ENCODE measurements at regions not wholly inside any gene's neighbourhood (a gene's known extent, or its start where the extent isn't known, plus 50 kb on each side); places are given as distances from the start of the nearest gene placed in this dataset.

DNA sequence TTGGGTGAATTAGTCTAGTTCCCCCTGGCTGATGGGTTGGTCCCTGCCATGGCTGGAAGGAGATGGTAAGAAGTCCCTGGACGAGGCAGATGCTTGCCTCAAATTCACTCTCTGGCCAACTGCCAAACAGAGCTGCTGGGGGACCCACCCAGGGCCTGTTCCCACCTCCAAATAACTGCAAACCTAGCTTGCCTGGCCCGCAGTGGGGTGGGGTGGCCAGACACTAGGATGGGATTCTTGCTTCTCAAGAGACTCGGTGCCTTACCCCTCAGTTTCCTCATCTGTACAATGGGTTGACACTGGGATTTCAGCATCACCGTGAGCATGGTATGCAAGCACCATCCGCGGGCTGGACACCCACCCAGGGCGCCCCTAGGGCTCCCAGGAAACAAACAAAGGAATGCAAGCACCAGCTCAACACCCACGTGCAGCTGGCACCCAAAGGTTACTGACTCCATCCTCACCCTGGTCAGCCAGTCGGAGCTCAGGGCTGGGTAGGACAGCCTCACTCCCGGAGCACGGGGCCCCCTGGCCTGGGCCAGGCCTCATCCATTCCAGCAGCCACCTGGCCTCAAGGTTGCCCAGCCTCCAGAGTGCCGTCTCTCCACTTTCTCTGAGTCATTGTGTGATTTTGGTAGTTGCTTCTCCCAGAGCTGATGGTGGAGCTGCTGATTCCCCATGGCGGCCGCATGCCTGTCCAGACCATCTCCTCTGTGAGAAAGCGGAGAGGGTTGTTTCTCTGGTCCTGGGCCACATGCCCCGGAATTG lies 205.2 kb upstream of the RTL1 start:
- Histone ChIP-seq H3K27ac (no peak overlapping the region), H3K9me3 (no peaks in the 10 kb centered on the region), H3K27me3 (ENCODE audit: low read depth) (no peaks in the 10 kb centered on the region), H3K36me3 (no peaks in the 10 kb centered on the region), H3K4me3 (no peak overlapping the region), H3K4me1 (no peaks in the 10 kb centered on the region)
- TF ChIP-seq, protein P1, sequence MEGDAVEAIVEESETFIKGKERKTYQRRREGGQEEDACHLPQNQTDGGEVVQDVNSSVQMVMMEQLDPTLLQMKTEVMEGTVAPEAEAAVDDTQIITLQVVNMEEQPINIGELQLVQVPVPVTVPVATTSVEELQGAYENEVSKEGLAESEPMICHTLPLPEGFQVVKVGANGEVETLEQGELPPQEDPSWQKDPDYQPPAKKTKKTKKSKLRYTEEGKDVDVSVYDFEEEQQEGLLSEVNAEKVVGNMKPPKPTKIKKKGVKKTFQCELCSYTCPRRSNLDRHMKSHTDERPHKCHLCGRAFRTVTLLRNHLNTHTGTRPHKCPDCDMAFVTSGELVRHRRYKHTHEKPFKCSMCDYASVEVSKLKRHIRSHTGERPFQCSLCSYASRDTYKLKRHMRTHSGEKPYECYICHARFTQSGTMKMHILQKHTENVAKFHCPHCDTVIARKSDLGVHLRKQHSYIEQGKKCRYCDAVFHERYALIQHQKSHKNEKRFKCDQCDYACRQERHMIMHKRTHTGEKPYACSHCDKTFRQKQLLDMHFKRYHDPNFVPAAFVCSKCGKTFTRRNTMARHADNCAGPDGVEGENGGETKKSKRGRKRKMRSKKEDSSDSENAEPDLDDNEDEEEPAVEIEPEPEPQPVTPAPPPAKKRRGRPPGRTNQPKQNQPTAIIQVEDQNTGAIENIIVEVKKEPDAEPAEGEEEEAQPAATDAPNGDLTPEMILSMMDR (IDR thresholded peaks at IDR 0.05) = no peak
- ATAC-seq (no peak), DNase-seq (no peak)
- intact Hi-C loops (cut with DNase I) = no loop called here

DNA sequence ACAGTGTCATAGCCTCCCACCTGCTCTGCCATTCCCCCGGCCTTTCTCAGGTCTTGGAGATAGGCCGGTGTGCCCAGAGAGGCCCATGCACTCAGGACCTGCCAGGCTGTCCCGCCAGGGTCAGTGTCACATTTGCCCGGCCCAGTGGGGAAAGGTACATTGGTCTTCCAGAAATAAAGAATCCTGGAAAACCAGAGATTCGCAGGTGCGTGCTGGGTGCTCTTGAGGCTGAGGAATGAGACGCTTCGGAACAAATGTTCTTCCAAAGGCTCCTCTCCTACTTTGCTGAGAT lies 205.8 kb upstream of the RTL1 start:
- DNase-seq (no peak), ATAC-seq (no peak)
- intact Hi-C loops (cut with DNase I) = no loop called here
- no peak overlapping the region for H3K4me3 ChIP-seq
- H3K27me3 ChIP-seq (ENCODE audit: low read depth) = no peaks in the 10 kb centered on the region
- no peaks in the 10 kb centered on the region for H3K4me1 ChIP-seq
- no peaks in the 10 kb centered on the region for H3K36me3 ChIP-seq
- no peaks in the 10 kb centered on the region for H3K9me3 ChIP-seq
- TF ChIP-seq, protein P1 (IDR thresholded peaks at IDR 0.05) = no peak
- no peak overlapping the region for H3K27ac ChIP-seq

DNA sequence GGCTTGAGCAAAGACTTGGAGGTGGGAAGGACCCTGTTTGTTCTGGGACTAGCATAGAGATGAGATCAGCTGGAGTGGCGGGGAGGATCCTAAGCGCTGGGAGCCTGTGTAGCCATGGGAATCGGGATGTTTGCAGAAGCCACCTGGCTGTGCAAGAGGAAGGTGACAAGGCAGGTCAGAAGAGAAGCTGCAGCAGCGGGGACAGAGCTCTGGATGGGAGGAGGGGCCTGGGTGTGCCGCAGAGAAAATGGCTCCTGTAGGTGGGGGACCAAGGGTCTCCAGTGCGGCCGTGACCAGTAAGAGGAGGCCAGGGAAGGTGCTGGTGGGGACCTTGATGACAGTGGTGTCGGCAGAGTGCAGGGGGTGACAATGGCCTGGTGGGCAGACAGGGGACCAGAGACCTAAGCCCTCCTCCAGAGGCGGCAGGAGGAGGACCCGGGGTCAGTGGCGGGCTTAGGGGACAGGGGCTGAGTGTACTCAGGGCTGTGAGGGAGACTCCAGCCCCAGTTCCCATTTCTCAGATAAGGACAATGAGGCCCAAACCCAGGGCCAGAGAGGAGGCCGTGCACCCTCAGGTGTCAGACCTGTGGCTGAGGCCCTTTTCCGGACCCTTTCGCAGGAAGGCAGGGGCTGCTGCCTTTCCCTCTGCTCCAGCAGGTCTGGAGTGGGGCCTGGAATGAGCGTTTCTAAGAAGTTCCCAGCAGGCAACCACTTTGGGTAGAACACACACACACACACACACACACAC lies 206.6 kb upstream of the RTL1 start:
- no peaks in the 10 kb centered on the region for H3K9me3 ChIP-seq
- H3K27me3 ChIP-seq (ENCODE audit: low read depth) = no peaks in the 10 kb centered on the region
- TF ChIP-seq, protein P1 (IDR thresholded peaks at IDR 0.05) = no peak
- no peak overlapping the region for H3K4me3 ChIP-seq
- no peaks in the 10 kb centered on the region for H3K4me1 ChIP-seq
- DNase-seq = no peak
- no peak overlapping the region for H3K27ac ChIP-seq
- H3K36me3 ChIP-seq = no peaks in the 10 kb centered on the region
- intact Hi-C loops (cut with DNase I) = no loop called here
- ATAC-seq = no peak

DNA sequence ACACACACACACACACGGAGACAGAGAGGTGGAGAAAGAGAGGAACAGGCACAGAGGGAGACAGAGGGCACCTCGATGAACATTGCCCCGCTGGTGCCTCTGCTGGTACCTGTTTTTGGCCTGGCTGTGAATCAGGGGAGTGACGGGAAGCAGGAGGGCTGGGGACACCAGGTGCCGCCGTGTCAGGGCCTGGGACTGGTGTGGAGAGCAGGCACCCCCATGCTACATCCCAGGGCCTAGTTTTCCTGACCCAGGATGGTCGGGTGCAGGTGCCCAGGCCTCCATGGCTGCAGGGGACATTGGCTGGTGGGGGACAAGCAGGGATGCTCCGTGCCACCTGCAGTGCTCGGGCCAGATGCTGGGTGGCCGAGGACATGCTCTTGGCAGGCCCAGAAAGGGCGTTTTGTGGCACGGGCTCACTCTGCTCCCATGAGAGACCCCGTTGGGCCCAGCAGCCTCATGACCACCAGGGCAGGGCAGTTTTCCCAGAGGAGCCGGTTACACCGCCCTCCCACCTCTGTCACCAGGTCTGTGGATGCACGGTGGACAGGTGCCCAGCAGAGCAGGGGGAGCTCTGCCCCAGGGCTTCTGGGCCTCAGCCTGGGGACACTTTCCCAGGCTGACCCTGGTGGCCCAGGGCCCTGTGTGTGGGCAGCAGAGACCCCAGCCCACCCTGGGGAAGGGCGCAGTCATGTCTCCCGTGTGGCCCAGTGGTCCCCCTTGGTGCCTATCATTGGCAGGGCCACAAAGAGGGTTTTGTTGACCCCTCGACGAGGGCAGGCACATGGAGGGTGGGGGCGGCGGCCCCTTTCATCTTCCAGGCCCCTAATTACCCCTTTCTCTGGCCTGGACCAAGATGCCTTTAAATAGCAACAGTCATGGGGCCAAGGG lies 207.5 kb upstream of the RTL1 start:
- intact Hi-C loops (cut with DNase I) = no loop called here
- DNase-seq = no peak
- no peak for ATAC-seq

More for the DNA sequence above, 207.5 kb upstream of the RTL1 start:
- Histone ChIP-seq H3K27me3 (ENCODE audit: low read depth) (no peaks in the 10 kb centered on the region), H3K4me3 (no peak overlapping the region), H3K36me3 (no peaks in the 10 kb centered on the region), H3K27ac (no peak overlapping the region), H3K9me3 (no peaks in the 10 kb centered on the region), H3K4me1 (no peaks in the 10 kb centered on the region)
- TF ChIP-seq, protein P1 (IDR thresholded peaks at IDR 0.05) = no peak

Data from lower lobe of right lung (tissue), 2 donors.